OCI-LY7 (cell line): ENCODE measurements at regions not wholly inside any gene's neighbourhood (a gene's known extent, or its start where the extent isn't known, plus 50 kb on each side); places are given as distances from the start of the nearest gene placed in this dataset.
"Not testable (repeated sequence)": the region's sequence is repeated elsewhere in the genome, so short reads cannot be mapped to it uniquely, and the experiment has no call there.

ENCODE experiments used
- BruUV-seq: library from RNA; stranded (reverse); fragments of 400-500 nt; replicated peaks from 2 replicates; lab custom pipeline; 2021; lab: Mats Ljungman, UMichigan
- CTCF ChIA-PET: fragments of 300-600 bp; sonication (Branson Sonifier 250); formaldehyde crosslinking; loops from one replicate; lab custom pipeline; 2022; ENCODE audit warnings: antibody characterized with exemption; ENCODE audit not compliant: unreplicated experiment; lab: Charles Lee
- POLR2A ChIA-PET: fragments of 300-600 bp; sonication (Branson Sonifier 250); formaldehyde crosslinking; loops from one replicate; lab custom pipeline; 2022; ENCODE audit warnings: antibody characterized with exemption; lab: Charles Lee
- DNase-seq: peaks from one replicate; pipeline ENCODE4 v3.0.0-alpha.2; 2015; ENCODE audit warnings: low spot score
- H2AFZ ChIP-seq: fragments of 200-600 bp; sonication (generic), shearing (Covaris generic); 2 replicates; pipeline ENCODE4 v1.6.1; 2014; ENCODE audit warnings: mild to moderate bottlenecking, antibody characterized with exemption, low read length, moderate library complexity
- H3K27ac ChIP-seq: fragments of 200-600 bp; sonication (generic); 2 replicates; pipeline ENCODE4 v1.5.1; 2014; ENCODE audit warnings: mixed run types, low read depth, mild to moderate bottlenecking, moderate library complexity, low read length, inconsistent platforms; ENCODE audit not compliant: poor library complexity, severe bottlenecking
- H3K36me3 ChIP-seq: fragments of 200-600 bp; sonication (generic); 2 replicates; pipeline ENCODE4 v1.6.1; 2014; ENCODE audit warnings: mild to moderate bottlenecking, antibody characterized with exemption, low read length, moderate library complexity, mixed read lengths; ENCODE audit not compliant: insufficient read depth
- H3K4me1 ChIP-seq: fragments of 200-600 bp; sonication (generic); 2 replicates; pipeline ENCODE4 v1.5.1; 2014; ENCODE audit warnings: mild to moderate bottlenecking, low read length; ENCODE audit not compliant: insufficient read depth, poor library complexity, severe bottlenecking
- H3K4me2 ChIP-seq: fragments of 200-600 bp; sonication (generic); 2 replicates; pipeline ENCODE4 v1.6.1; 2014; ENCODE audit warnings: mild to moderate bottlenecking, low read length
- H3K4me3 ChIP-seq: fragments of 200-600 bp; sonication (generic); 2 replicates; pipeline ENCODE4 v1.5.1; 2014; ENCODE audit warnings: mild to moderate bottlenecking, low read depth, low read length; ENCODE audit not compliant: poor library complexity, severe bottlenecking
- H3K79me2 ChIP-seq: fragments of 200-600 bp; sonication (generic); 2 replicates; pipeline ENCODE4 v1.6.1; 2016; ENCODE audit warnings: low read depth, mild to moderate bottlenecking, low read length, moderate library complexity, mixed read lengths; ENCODE audit not compliant: insufficient read depth
- H3K9me2 ChIP-seq: fragments of 200-600 bp; sonication (generic); 2 replicates; pipeline ENCODE4 v1.6.1; 2016; ENCODE audit warnings: mild to moderate bottlenecking, low read length, mixed read lengths; ENCODE audit not compliant: insufficient read depth
- H3K9me3 ChIP-seq: fragments of 200-600 bp; sonication (generic); 2 replicates; pipeline ENCODE4 v1.6.1; 2014; ENCODE audit warnings: mild to moderate bottlenecking, mixed run types, low read length, mixed read lengths
- H4K20me1 ChIP-seq: fragments of 200-600 bp; sonication (generic); 2 replicates; pipeline ENCODE4 v1.6.1; 2014; ENCODE audit warnings: mild to moderate bottlenecking, antibody characterized with exemption, low read length, moderate library complexity, mixed read lengths; ENCODE audit not compliant: insufficient read depth
- EZH2phosphoT487 ChIP-seq: fragments of 200-600 bp; sonication (generic); IDR thresholded peaks from 2 replicates; pipeline ENCODE4 v1.6.1; 2018; ENCODE audit warnings: low read depth, borderline replicate concordance, mild to moderate bottlenecking, mixed run types, antibody characterized with exemption, low read length, moderate library complexity, mixed read lengths
- intact Hi-C: fragments of 100-400 bp; cut with micrococcal nuclease; formaldehyde crosslinking; loops from one replicate; pipeline ENCODE4 v1.10.0; 2022; ENCODE audit not compliant: unreplicated experiment
- TF ChIP-seq, protein P1 (sequence below): fragments of 200-600 bp; sonication (generic); conservative IDR thresholded peaks from 2 replicates; pipeline ENCODE4 v1.5.1; 2014; ENCODE audit warnings: mild to moderate bottlenecking, antibody characterized with exemption, low read length, moderate library complexity, mixed read lengths

DNA sequence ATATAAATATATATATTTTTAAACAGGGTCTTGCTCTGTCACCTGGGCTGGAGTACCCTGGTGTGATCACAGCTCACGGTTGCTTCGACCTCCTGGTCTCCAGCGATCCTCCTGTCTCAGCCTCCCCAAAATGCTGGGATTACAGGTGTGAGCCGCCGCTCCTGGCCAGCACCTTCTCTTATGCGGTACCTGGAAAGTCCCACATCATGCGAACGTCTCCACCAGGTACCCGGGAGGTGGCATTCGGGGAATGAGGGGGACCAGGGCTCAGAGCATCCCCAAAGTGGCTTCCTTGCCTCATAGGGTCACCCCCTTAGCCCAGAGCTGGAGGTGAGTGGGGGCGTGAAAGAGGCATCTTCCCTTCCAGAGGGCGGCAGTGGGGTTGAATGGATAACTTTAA lies 84.0 kb upstream of the PPP2R3B start:
- BruUV-seq = no TSS peak
- no peaks in the 10 kb centered on the region for H3K9me3 ChIP-seq
- no peak overlapping the region for H3K4me3 ChIP-seq

DNA sequence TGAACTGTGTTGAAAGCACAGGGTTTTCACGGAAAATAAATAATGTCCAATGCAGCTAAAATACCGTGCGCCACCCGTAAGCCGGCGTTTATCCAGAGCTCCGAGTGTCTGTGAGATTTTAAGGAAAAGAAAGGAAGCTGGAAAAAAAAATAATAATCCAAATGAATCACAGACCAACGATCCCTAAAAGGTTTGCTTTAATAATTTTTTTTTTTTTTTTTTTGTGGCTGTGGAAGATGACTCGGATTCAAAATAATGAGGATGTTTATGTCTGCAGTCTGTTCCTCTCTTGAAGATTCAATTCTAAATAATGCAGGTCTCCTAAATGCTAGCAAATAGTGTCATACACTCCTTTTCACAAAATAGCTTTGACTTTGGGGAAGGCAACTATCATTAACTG lies 84.6 kb upstream of the PPP2R3B start:
- POLR2A ChIA-PET = no interaction called here
- no peaks in the 10 kb centered on the region for H3K4me1 ChIP-seq
- CTCF ChIA-PET = no interaction called here
- no peak overlapping the region for H3K27ac ChIP-seq
- no peaks in the 10 kb centered on the region for H3K79me2 ChIP-seq
- BruUV-seq = no TSS peak
- H3K36me3 ChIP-seq = no peaks in the 10 kb centered on the region
- H3K4me3 ChIP-seq = no peak overlapping the region
- no peaks in the 10 kb centered on the region for H3K9me2 ChIP-seq
- no peak overlapping the region for H3K4me2 ChIP-seq
- H3K9me3 ChIP-seq = no peaks in the 10 kb centered on the region
- TF ChIP-seq, protein P1, sequence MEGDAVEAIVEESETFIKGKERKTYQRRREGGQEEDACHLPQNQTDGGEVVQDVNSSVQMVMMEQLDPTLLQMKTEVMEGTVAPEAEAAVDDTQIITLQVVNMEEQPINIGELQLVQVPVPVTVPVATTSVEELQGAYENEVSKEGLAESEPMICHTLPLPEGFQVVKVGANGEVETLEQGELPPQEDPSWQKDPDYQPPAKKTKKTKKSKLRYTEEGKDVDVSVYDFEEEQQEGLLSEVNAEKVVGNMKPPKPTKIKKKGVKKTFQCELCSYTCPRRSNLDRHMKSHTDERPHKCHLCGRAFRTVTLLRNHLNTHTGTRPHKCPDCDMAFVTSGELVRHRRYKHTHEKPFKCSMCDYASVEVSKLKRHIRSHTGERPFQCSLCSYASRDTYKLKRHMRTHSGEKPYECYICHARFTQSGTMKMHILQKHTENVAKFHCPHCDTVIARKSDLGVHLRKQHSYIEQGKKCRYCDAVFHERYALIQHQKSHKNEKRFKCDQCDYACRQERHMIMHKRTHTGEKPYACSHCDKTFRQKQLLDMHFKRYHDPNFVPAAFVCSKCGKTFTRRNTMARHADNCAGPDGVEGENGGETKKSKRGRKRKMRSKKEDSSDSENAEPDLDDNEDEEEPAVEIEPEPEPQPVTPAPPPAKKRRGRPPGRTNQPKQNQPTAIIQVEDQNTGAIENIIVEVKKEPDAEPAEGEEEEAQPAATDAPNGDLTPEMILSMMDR = no peak
- no peaks in the 10 kb centered on the region for H4K20me1 ChIP-seq
- no peak overlapping the region for H2AFZ ChIP-seq
- no peak for DNase-seq
- intact Hi-C loops = no loop called here

More for the DNA sequence above, 84.0 kb upstream of the PPP2R3B start:
- DNase-seq = no peak
- H4K20me1 ChIP-seq = no peaks in the 10 kb centered on the region
- intact Hi-C loops = no loop called here
- no peak overlapping the region for H2AFZ ChIP-seq
- H3K4me2 ChIP-seq = no peak overlapping the region
- TF ChIP-seq, protein P1 = no peak
- no peak for TF ChIP-seq EZH2phosphoT487
- no peaks in the 10 kb centered on the region for H3K36me3 ChIP-seq
- no peaks in the 10 kb centered on the region for H3K9me2 ChIP-seq
- CTCF ChIA-PET = no interaction called here
- no peaks in the 10 kb centered on the region for H3K4me1 ChIP-seq
- H3K79me2 ChIP-seq = no peaks in the 10 kb centered on the region
- no peak overlapping the region for H3K27ac ChIP-seq
- POLR2A ChIA-PET = no interaction called here

DNA sequence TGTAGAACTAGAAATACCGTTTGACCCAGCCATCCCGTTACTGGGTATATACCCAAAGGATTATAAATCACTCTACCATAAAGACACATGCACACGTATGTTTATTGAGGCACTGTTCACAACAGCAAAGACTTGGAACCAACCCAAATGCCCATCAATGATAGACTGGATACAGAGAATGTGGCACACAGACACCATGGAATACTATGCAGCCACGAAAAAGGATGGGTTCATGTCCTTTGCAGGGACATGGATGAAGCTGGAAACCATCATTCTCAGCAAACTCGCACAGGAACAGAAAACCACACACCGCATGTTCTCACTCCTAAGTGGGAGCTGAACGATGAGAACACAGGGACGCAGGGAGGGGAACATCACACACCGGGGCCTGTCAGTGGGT lies 85.6 kb upstream of the PPP2R3B start:
- H3K36me3 ChIP-seq, H3K4me2 ChIP-seq, intact Hi-C loops, H3K79me2 ChIP-seq, H3K4me3 ChIP-seq, DNase-seq, H2AFZ ChIP-seq, H4K20me1 ChIP-seq, H3K27ac ChIP-seq, H3K9me2 ChIP-seq, POLR2A ChIA-PET, CTCF ChIA-PET, BruUV-seq, H3K9me3 ChIP-seq, H3K4me1 ChIP-seq: not testable (repeated sequence)
